GM13976 (cell line): ENCODE measurements at regions not wholly inside any gene's neighbourhood (a gene's known extent, or its start where the extent isn't known, plus 50 kb on each side); places are given as distances from the start of the nearest gene placed in this dataset.

Experiments used
- DNase-seq: peaks from one replicate; pipeline ENCODE4 v3.0.0; 2012; ENCODE audit warnings: low spot score
- in situ Hi-C: fragments of 300-500 bp; cut with MboI; formaldehyde crosslinking; loops from one replicate; pipeline ENCODE4 v1.12.0; 2022; ENCODE audit warnings: low sequenced_read_pairs, mixed read lengths, inconsistent platforms; ENCODE audit not compliant: unreplicated experiment
- TF ChIP-seq, protein P1 (sequence below): IDR thresholded peaks from 2 replicates; pipeline ENCODE4 v1.5.1; 2012; ENCODE audit warnings: borderline replicate concordance, mild to moderate bottlenecking; ENCODE audit not compliant: insufficient read depth; ENCODE audit errors: extremely low read depth, missing control alignments, control extremely low read depth

GRCh38 chr6:156646496-156646895 is 130.7 kb upstream of the ARID1B start:
- in situ Hi-C loops, result no loop called here
- DNase-seq, result no peak
- TF ChIP-seq, protein P1, sequence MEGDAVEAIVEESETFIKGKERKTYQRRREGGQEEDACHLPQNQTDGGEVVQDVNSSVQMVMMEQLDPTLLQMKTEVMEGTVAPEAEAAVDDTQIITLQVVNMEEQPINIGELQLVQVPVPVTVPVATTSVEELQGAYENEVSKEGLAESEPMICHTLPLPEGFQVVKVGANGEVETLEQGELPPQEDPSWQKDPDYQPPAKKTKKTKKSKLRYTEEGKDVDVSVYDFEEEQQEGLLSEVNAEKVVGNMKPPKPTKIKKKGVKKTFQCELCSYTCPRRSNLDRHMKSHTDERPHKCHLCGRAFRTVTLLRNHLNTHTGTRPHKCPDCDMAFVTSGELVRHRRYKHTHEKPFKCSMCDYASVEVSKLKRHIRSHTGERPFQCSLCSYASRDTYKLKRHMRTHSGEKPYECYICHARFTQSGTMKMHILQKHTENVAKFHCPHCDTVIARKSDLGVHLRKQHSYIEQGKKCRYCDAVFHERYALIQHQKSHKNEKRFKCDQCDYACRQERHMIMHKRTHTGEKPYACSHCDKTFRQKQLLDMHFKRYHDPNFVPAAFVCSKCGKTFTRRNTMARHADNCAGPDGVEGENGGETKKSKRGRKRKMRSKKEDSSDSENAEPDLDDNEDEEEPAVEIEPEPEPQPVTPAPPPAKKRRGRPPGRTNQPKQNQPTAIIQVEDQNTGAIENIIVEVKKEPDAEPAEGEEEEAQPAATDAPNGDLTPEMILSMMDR, result no peak

- TF ChIP-seq, protein P1, result no peak
- DNase-seq, result no peak
- in situ Hi-C loops, result no loop called here
These were observed 132.1 kb upstream of the ARID1B start for GRCh38 chr6:156645097-156645496.

DNA sequence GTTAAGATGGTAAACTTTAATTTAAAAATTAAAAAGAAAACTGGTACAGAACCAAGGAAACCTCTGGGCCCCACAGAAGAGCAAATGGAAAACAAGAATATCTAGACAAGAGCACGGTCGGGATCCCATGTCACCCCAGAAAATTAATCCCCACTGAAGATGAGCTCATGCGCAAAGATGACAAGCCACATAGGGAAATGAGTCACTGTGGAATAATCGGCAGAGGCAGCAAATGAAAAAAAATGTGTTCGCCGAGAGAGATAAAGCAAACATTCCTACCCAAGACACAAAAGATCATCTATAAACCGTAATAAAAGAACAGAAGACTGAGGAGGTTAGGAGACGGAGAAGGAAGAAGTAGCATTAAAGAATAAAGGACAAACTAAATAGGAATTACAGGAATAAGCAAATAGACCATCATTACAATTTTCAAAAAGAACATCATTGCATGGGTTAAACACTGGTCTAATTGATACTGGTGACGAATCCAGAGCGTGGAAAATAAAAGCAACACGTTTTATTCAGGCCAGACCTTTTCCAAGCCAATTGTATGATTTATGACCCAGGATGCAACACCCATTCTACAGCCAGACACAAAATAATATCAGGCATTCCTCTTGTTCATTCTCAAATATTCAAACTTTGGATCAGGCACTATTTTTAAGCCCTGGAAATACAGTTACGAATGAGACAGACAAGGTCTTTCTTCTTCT is 138.0 kb upstream of the ARID1B start:
- no peak for DNase-seq
- in situ Hi-C loops, result no loop called here
- TF ChIP-seq, protein P1, result no peak

GRCh38 chr6:156638581-156638980 is 138.6 kb upstream of the ARID1B start:
- TF ChIP-seq, protein P1, result no peak
- in situ Hi-C loops, result no loop called here
- DNase-seq, result no peak

DNA sequence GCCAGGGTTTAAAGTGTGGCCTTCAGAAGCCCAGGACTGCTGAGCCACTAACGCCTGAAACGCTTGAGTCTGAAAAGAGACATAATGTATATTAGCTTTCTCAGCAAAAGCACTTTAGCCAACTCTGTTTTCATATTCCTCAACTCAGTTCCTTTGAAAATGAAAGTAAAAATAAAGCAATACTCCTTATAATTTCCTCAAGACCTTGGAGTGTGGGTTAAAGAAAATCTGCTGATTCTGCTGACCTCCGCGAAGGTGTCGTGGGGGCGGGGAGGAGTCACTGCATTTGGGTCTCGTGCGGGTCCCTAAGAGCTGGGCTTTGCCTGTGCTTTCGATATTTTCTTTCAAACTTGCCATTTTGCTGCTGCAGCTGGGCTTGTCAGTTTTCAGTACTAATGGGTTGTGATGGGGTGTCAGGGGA is 142.2 kb upstream of the ARID1B start:
- in situ Hi-C loops, result no loop called here
- DNase-seq, result no peak
- TF ChIP-seq, protein P1, result no peak

GRCh38 chr6:156634048-156634447 is 143.1 kb upstream of the ARID1B start:
- TF ChIP-seq, protein P1, result no peak
- in situ Hi-C loops, result no loop called here
- DNase-seq, result no peak
